ENCODE measurements at regions not wholly inside any gene's neighbourhood (a gene's known extent, or its start where the extent isn't known, plus 50 kb on each side); places are given as distances from the start of the nearest gene placed in this dataset.

GRCh38 chr2:120824246-120824645 lies 88.6 kb downstream of the GLI2 start:
- no peak for TF ChIP-seq CBFB (CRISPR knock-in tag; IDR thresholded peaks at IDR 0.05; ENCODE audit: low read depth)
- TF ChIP-seq ZNF317 (CRISPR knock-in tag; IDR thresholded peaks at IDR 0.05; ENCODE audit: borderline replicate concordance, low read depth) = no peak
